ENCODE measurements at regions not wholly inside any gene's neighbourhood (a gene's known extent, or its start where the extent isn't known, plus 50 kb on each side); places are given as distances from the start of the nearest gene placed in this dataset.
A peak's percentile ranks its signal among the peaks of the same experiment; 100 is the strongest.

- Mint-ChIP-seq H3K4me3 (no peak overlapping the region), H3K9me3 (ENCODE audit: insufficient read depth) (peaks cover 2% of the 10 kb centered on the region), H3K4me1 (no peaks in the 10 kb centered on the region), H3K27ac (no peak overlapping the region), H3K27me3 (no peaks in the 10 kb centered on the region)
- Histone ChIP-seq H3K9me3 (ENCODE audit: control extremely low read depth in 1 of 3, control insufficient read depth in 2 of 3, insufficient read depth in 1 of 3, low read length in 2 of 3) (no peaks in the 10 kb centered on the region), H3K9ac (ENCODE audit: low read length) (no peak overlapping the region), H3K36me3 (replicated peaks in 1 of 2; ENCODE audit: control extremely low read depth in 1 of 2, control insufficient read depth in 1 of 2, extremely low read depth in 1 of 2, insufficient read depth in 2 of 2, low read length in 1 of 2) (no peaks in the 10 kb centered on the region), H3K27me3 (replicated peaks in 1 of 4; ENCODE audit: control extremely low read depth in 1 of 4, control insufficient read depth in 3 of 4, insufficient read depth in 4 of 4, low read length in 3 of 4) (no peaks in the 10 kb centered on the region), H3K4me1 (ENCODE audit: control insufficient read depth in 2 of 2, insufficient read depth in 2 of 2, low read length in 2 of 2) (no peaks in the 10 kb centered on the region), H4K20me1 (ENCODE audit: control insufficient read depth, insufficient read depth, low read length, poor library complexity, severe bottlenecking) (no peaks in the 10 kb centered on the region), H3K27ac (ENCODE audit: low read length in 2 of 2) (no peak overlapping the region), H3K4me2 (replicated peaks; ENCODE audit: low read depth, low read length, poor library complexity, severe bottlenecking) (no peak overlapping the region), H3K79me2 (ENCODE audit: control insufficient read depth, insufficient read depth, low read length) (no peaks in the 10 kb centered on the region), H3K4me3 (ENCODE audit: control extremely low read depth in 1 of 5, extremely low read depth in 1 of 5, insufficient read depth in 1 of 5, low read depth in 2 of 5, low read length in 4 of 5) (no peak overlapping the region), H2AFZ (ENCODE audit: insufficient read depth, low read depth, low read length, poor library complexity, severe bottlenecking) (no peak overlapping the region)
- intact Hi-C loops (cut with micrococcal nuclease), result no loop called here
- no CpG with 5 or more reads among the region's 5 CpGs for WGBS (ENCODE audit: insufficient coverage)
- TF ChIP-seq EZH2 (IDR thresholded peaks at IDR 0.05; ENCODE audit: borderline replicate concordance, insufficient read depth, low read depth, low read length, poor library complexity, severe bottlenecking), result no peak
- no peak for TF ChIP-seq CTCF (IDR thresholded peaks at IDR 0.05)
- POLR2A ChIA-PET, result no interaction called here
- CTCF ChIA-PET, result no interaction called here
- ATAC-seq (ENCODE audit: low read depth) (no peak), DNase-seq (no peak)
Observed at GRCh38 chr14:26982071-26982470, 384.2 kb upstream of the NOVA1 start.

DNA sequence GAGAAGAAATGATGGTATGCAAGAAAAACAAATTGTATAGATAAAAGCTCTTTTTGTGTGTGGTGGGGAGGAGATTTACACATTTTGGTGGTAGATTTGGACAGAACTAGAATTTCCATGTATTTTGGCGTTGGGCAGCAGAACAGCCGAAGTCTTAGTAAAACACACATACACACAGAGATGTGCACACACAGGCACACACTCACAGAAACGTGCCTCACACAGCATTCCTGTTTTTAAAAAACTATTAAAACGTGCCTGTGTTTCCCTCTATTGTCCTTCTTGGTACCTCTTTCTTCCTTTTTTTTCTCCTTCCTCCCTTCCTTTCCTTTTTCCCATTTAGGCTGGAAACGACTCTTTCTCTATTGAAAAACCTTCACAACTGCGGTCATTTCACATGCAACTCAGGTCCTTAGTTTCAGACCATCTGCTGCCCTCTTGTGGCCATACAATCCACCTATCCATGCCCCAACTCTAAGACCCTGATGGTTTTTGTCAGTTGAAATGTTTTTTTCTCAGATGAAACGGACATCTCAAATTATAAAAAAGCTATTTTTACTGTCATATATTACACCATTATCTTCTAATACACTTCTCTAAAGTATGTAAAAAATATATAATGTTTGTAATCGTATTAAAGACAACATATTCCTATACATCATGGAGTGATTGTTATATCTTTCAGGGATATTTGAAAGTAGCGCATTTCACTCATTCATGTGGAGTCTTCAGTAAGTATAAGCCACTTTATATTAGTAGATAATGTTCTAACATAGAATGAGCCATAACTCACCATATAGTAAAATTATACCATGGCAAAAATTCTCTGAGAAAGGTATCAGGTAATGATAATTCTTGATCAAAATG lies 386.7 kb upstream of the NOVA1 start:
- Histone ChIP-seq H3K79me2 (ENCODE audit: control insufficient read depth, insufficient read depth, low read length) (no peaks in the 10 kb centered on the region), H3K9me3 (ENCODE audit: control extremely low read depth in 1 of 3, control insufficient read depth in 2 of 3, insufficient read depth in 1 of 3, low read length in 2 of 3) (no peaks in the 10 kb centered on the region), H3K4me2 (replicated peaks; ENCODE audit: low read depth, low read length, poor library complexity, severe bottlenecking) (no peak overlapping the region), H3K27me3 (replicated peaks in 1 of 4; ENCODE audit: control extremely low read depth in 1 of 4, control insufficient read depth in 3 of 4, insufficient read depth in 4 of 4, low read length in 3 of 4) (no peaks in the 10 kb centered on the region), H3K4me1 (ENCODE audit: control insufficient read depth in 2 of 2, insufficient read depth in 2 of 2, low read length in 2 of 2) (no peaks in the 10 kb centered on the region), H2AFZ (ENCODE audit: insufficient read depth, low read depth, low read length, poor library complexity, severe bottlenecking) (no peak overlapping the region), H3K4me3 (ENCODE audit: control extremely low read depth in 1 of 5, extremely low read depth in 1 of 5, insufficient read depth in 1 of 5, low read depth in 2 of 5, low read length in 4 of 5) (no peak overlapping the region), H3K36me3 (replicated peaks in 1 of 2; ENCODE audit: control extremely low read depth in 1 of 2, control insufficient read depth in 1 of 2, extremely low read depth in 1 of 2, insufficient read depth in 2 of 2, low read length in 1 of 2) (no peaks in the 10 kb centered on the region), H3K9ac (ENCODE audit: low read length) (no peak overlapping the region), H4K20me1 (ENCODE audit: control insufficient read depth, insufficient read depth, low read length, poor library complexity, severe bottlenecking) (no peaks in the 10 kb centered on the region), H3K27ac (ENCODE audit: low read length in 2 of 2) (no peak overlapping the region)
- no peak for ATAC-seq (ENCODE audit: low read depth)
- Mint-ChIP-seq H3K27ac (no peak overlapping the region), H3K9me3 (ENCODE audit: insufficient read depth) (peaks cover 2% of the 10 kb centered on the region), H3K27me3 (no peaks in the 10 kb centered on the region), H3K4me1 (no peaks in the 10 kb centered on the region), H3K4me3 (no peak overlapping the region)
- no peak for TF ChIP-seq EZH2 (IDR thresholded peaks at IDR 0.05; ENCODE audit: borderline replicate concordance, insufficient read depth, low read depth, low read length, poor library complexity, severe bottlenecking)
- TF ChIP-seq CTCF (IDR thresholded peaks at IDR 0.05), result peak; percentile 44
- WGBS (ENCODE audit: insufficient coverage), result 52% methylated on average over 5 of the region's 9 CpGs
- intact Hi-C loops (cut with micrococcal nuclease), result no loop called here
- ChIA-PET CTCF (no interaction called here), POLR2A (no interaction called here)
- no peak for DNase-seq
